ENCODE measurements at regions not wholly inside any gene's neighbourhood (a gene's known extent, or its start where the extent isn't known, plus 50 kb on each side); places are given as distances from the start of the nearest gene placed in this dataset.
"Not testable (repeated sequence)": the region's sequence is repeated elsewhere in the genome, so short reads cannot be mapped to it uniquely, and the experiment has no call there.

GRCh38 chr6:60813897-60814596, 1472.0 kb downstream of the KHDRBS2 start:
- not testable (repeated sequence) for TF ChIP-seq CTCF, POLR2A, EP300, POLR2AphosphoS5 (IDR thresholded peaks at IDR 0.05)
